NCI-H524 treated with DMSO at 0.1 percent for 48 hours (cell line): ENCODE measurements at regions not wholly inside any gene's neighbourhood (a gene's known extent, or its start where the extent isn't known, plus 50 kb on each side); places are given as distances from the start of the nearest gene placed in this dataset.

ENCODE experiments used
- DNase-seq: peaks from one replicate; lab custom pipeline; 2025; lab: John Stamatoyannopoulos, UW

DNA sequence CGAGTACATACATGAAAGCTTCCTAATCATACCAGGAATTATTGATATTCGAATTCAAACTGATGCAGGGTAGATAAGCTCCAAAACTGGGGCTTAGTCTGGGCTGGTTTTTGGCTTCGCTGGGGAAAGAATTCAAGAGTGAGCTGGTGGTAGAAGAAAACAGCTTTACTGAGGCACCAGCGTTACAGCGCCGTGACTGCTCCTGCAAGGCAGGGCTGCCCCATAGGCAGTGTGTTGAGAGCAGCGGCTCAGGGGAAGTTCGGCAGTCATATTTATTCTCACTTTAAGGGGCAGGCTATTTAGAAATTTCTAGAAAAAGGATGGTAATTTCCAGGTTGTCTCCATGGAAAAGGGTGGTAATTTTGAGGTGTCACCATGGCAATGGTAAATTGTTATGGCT lies 292.6 kb upstream of the TCF4 start:
- DNase-seq, result no peak

GRCh38 chr18:55879331-55879730 lies 291.3 kb upstream of the TCF4 start:
- DNase-seq, result no peak

GRCh38 chr18:55878224-55878623 lies 290.2 kb upstream of the TCF4 start:
- DNase-seq, result no peak

- no peak for DNase-seq
These were observed 289.3 kb upstream of the TCF4 start for GRCh38 chr18:55877321-55877720.

DNA sequence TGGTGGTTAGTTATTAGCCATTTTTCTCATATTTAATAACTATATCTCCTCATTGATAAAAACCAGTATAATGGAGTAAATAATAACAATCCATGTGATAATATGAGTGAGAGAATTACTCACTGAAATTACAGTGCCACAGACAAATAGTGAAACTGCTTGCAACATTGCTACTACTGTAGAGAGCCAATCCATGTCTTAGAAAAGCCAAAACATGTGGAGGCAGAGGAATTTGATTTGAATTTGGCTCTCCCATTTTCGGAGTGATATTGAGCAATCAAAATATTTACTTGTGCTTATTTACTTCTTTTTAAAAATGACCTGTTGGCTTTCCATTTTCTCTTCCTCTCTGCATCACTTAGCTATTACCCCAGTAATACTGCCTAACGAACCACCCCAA lies 288.3 kb upstream of the TCF4 start:
- no peak for DNase-seq

GRCh38 chr18:55875371-55875901 lies 287.4 kb upstream of the TCF4 start:
- DNase-seq, result no peak

- DNase-seq, result no peak
These were observed 281.8 kb upstream of the TCF4 start for GRCh38 chr18:55869556-55870501.

GRCh38 chr18:55868909-55869308 lies 280.9 kb upstream of the TCF4 start:
- no peak for DNase-seq

- DNase-seq, result no peak
These were observed 278.9 kb upstream of the TCF4 start for GRCh38 chr18:55866886-55867285.

- DNase-seq, result no peak
These were observed 278.0 kb upstream of the TCF4 start for GRCh38 chr18:55866006-55866405.

- DNase-seq, result no peak
These were observed 276.3 kb upstream of the TCF4 start for GRCh38 chr18:55864281-55864680.

DNA sequence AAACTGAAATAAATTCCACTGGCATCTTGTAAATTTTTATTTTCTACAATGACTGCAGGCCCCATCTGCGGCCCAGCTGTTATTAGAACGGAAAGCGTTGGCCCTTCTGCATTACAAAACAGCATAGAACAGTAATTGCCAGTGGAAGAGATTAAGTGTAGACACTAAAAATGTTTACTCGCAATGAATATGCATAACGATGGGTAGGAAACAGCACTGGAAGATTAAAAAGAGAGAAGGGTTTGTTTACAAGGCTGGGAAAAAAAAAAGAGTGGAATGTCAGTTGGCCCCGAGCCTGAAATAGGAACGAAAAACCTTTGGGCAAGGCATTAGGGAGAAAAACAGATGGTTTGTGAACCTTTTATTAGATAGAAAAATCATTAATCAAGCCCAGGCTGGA lies 275.9 kb upstream of the TCF4 start:
- peak; percentile 42 for DNase-seq

DNA sequence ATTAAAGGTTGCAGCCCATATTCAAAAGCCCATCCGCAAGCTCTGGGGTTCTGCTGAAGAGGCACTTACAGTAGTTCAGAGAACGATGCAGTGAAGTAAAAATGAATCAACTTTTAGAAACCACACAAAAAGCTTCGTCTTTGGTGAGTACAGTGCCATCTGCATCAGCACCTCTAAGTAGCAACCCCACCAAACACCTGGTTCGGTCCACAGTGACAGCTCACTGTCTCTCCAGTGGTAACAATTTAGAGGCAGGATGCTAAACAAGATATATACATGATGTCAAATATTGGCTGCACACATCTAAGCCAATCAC lies 275.4 kb upstream of the TCF4 start:
- no peak for DNase-seq

DNA sequence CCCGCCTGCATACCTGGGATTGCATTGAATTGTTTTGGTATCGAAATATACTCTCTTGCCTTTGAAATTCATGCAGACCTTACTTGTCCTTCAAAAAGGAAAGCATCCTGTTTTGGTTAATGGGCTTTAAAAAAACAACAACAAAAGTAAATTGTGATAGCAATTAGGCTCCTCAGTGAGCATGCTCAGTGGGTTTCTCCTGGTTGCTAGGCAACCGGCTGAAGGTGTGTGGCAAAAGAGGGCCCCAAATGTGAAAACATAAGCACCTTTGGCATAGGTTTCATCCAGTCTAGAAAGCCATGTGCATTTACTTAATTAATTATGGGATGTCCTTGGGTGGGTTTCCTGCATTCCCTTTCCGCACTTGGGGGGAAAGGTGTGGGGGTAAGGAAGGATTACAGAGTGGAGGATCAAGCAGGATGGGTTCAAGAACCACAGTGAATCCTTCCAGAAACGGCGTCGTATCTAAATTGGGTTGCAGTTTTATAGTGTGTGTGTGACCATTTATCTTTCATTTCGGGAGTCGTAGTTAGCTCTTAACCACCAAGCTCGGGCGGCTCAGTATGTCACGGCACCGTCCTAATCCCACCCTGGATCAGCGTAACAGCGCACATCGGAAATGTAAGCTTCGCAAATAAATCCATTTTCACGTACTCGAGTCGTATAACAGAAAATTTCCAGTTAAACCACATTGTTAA lies 274.9 kb upstream of the TCF4 start:
- no peak for DNase-seq

DNA sequence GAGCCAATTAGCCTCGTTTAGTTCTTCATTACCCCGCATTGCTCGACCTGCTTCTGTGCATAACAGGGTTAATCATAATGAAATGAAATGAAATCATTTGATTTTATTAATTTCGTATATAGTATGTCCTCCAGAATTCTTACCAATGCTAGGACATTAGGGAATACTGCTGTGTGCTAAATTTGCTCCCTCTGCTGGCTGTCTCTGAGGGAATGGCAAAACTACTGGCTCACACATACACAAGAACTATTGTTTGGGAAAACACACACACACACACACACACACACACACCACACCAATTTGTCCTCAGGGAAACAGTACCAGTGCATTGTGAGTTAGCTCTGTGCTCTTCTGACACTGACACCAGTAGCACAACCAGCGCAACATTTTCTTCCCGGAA lies 273.3 kb upstream of the TCF4 start:
- DNase-seq, result no peak

GRCh38 chr18:55858661-55859515 lies 270.9 kb upstream of the TCF4 start:
- DNase-seq, result no peak

GRCh38 chr18:55857956-55858355 lies 270.0 kb upstream of the TCF4 start:
- DNase-seq, result peak; percentile 18

GRCh38 chr18:55857409-55857808 lies 269.4 kb upstream of the TCF4 start:
- no peak for DNase-seq

- DNase-seq, result no peak
These were observed 268.7 kb upstream of the TCF4 start for GRCh38 chr18:55856679-55857078.

DNA sequence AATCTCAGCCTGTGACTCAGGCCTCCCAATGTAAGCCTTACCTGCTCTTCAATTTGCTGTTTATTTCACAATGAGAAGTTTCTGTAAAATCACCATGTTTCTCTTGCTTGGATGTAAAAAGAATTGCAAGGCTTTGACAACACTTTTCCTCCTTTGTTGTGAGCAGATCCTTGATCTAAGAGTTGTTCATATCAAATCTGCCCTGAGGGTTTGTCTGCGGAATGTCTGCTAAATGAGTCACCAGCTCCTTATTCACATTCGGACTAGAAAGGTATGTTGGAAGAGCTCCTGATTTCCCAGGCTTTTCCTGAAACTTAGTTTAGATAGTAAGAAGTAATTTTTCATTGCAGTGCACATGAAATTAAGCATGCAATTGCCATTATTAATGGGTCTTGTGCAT lies 268.2 kb upstream of the TCF4 start:
- DNase-seq, result no peak

GRCh38 chr18:55853268-55853667 lies 265.3 kb upstream of the TCF4 start:
- no peak for DNase-seq

GRCh38 chr18:55850904-55851303 lies 262.9 kb upstream of the TCF4 start:
- no peak for DNase-seq
